ENCODE measurements at regions not wholly inside any gene's neighbourhood (a gene's known extent, or its start where the extent isn't known, plus 50 kb on each side); places are given as distances from the start of the nearest gene placed in this dataset.

DNA sequence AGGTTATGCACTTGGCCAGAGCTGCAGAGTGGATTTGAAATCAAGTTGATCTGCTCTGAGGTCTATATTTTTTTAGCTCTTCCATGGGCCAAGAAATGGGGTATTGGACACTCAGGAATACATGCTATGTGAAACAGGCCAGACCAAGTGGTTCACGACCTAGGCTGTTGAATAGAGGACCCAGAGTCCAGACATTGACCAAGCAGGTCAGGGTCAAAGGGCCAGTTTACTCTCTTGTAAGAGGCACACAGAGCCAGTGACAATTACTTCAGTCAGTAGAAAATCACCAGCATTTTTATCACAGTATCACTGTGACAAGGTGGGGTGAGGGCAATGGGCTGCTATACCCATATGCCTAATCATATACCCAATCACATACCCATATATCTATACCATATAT is 320.6 kb upstream of the RORA start:
- H3K9me3 ChIP-seq (ENCODE audit: low read length), result no peaks in the 10 kb centered on the region
- H2AFZ ChIP-seq (ENCODE audit: low read depth, low read length), result no peak overlapping the region
- no peak overlapping the region for H3K4me3 ChIP-seq (ENCODE audit: low read length)
- no peaks in the 10 kb centered on the region for H4K20me1 ChIP-seq (ENCODE audit: insufficient read depth)
- no peak overlapping the region for H3K4me2 ChIP-seq (ENCODE audit: low read length)
- no peaks in the 10 kb centered on the region for H3F3A ChIP-seq (ENCODE audit: insufficient read depth, low read length, poor library complexity, severe bottlenecking)
- TF ChIP-seq SMC3 (conservative IDR thresholded peaks at IDR 0.05; ENCODE audit: poor library complexity) (no peak), RAD21 (conservative IDR thresholded peaks at IDR 0.05) (no peak), POLR2AphosphoS5 (IDR thresholded peaks at IDR 0.05) (no peak), MXI1 (conservative IDR thresholded peaks at IDR 0.05; ENCODE audit: poor library complexity, severe bottlenecking) (no peak), CTCF (IDR thresholded peaks at IDR 0.05; ENCODE audit: poor library complexity, severe bottlenecking) (no peak), EZH2 (IDR thresholded peaks at IDR 0.05; ENCODE audit: borderline replicate concordance, insufficient read depth, low read length, poor library complexity, severe bottlenecking) (no peak), EP300 (conservative IDR thresholded peaks at IDR 0.05; ENCODE audit: poor library complexity, severe bottlenecking) (no peak), TAF1 (IDR thresholded peaks at IDR 0.05; ENCODE audit: low read depth) (no peak)
- TF ChIP-seq, protein P1, sequence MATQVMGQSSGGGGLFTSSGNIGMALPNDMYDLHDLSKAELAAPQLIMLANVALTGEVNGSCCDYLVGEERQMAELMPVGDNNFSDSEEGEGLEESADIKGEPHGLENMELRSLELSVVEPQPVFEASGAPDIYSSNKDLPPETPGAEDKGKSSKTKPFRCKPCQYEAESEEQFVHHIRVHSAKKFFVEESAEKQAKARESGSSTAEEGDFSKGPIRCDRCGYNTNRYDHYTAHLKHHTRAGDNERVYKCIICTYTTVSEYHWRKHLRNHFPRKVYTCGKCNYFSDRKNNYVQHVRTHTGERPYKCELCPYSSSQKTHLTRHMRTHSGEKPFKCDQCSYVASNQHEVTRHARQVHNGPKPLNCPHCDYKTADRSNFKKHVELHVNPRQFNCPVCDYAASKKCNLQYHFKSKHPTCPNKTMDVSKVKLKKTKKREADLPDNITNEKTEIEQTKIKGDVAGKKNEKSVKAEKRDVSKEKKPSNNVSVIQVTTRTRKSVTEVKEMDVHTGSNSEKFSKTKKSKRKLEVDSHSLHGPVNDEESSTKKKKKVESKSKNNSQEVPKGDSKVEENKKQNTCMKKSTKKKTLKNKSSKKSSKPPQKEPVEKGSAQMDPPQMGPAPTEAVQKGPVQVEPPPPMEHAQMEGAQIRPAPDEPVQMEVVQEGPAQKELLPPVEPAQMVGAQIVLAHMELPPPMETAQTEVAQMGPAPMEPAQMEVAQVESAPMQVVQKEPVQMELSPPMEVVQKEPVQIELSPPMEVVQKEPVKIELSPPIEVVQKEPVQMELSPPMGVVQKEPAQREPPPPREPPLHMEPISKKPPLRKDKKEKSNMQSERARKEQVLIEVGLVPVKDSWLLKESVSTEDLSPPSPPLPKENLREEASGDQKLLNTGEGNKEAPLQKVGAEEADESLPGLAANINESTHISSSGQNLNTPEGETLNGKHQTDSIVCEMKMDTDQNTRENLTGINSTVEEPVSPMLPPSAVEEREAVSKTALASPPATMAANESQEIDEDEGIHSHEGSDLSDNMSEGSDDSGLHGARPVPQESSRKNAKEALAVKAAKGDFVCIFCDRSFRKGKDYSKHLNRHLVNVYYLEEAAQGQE (IDR thresholded peaks at IDR 0.05; ENCODE audit: borderline replicate concordance), result no peak
- H3K27ac ChIP-seq (ENCODE audit: low read length), result no peak overlapping the region
- no peaks in the 10 kb centered on the region for H3K9me2 ChIP-seq (ENCODE audit: insufficient read depth, low read length)
- H3K79me2 ChIP-seq (replicated peaks; ENCODE audit: insufficient read depth, low read length), result no peaks in the 10 kb centered on the region
- no peak overlapping the region for H3K9ac ChIP-seq (ENCODE audit: low read length)
- H3K36me3 ChIP-seq (ENCODE audit: insufficient read depth, low read length), result no peaks in the 10 kb centered on the region
- H3K27me3 ChIP-seq (ENCODE audit: insufficient read depth, low read depth, low read length), result no peaks in the 10 kb centered on the region

GRCh38 chr15:61545763-61546162 is 316.7 kb upstream of the RORA start:
- Histone ChIP-seq H4K20me1 (ENCODE audit: insufficient read depth) (no peaks in the 10 kb centered on the region), H3K27me3 (ENCODE audit: insufficient read depth, low read depth, low read length) (no peaks in the 10 kb centered on the region), H3K4me2 (ENCODE audit: low read length) (no peak overlapping the region), H3K27ac (ENCODE audit: low read length) (no peak overlapping the region), H3K4me3 (ENCODE audit: low read length) (no peak overlapping the region), H3K9ac (ENCODE audit: low read length) (no peak overlapping the region), H3F3A (ENCODE audit: insufficient read depth, low read length, poor library complexity, severe bottlenecking) (no peaks in the 10 kb centered on the region), H3K36me3 (ENCODE audit: insufficient read depth, low read length) (no peaks in the 10 kb centered on the region), H2AFZ (ENCODE audit: low read depth, low read length) (no peak overlapping the region), H3K9me2 (ENCODE audit: insufficient read depth, low read length) (no peaks in the 10 kb centered on the region), H3K9me3 (ENCODE audit: low read length) (no peaks in the 10 kb centered on the region), H3K79me2 (replicated peaks; ENCODE audit: insufficient read depth, low read length) (no peaks in the 10 kb centered on the region)
- no peak for TF ChIP-seq SMC3 (conservative IDR thresholded peaks at IDR 0.05; ENCODE audit: poor library complexity)
- TF ChIP-seq EP300 (conservative IDR thresholded peaks at IDR 0.05; ENCODE audit: poor library complexity, severe bottlenecking), result no peak
- TF ChIP-seq MXI1 (conservative IDR thresholded peaks at IDR 0.05; ENCODE audit: poor library complexity, severe bottlenecking), result no peak
- TF ChIP-seq RAD21 (conservative IDR thresholded peaks at IDR 0.05), result no peak
- TF ChIP-seq EZH2 (IDR thresholded peaks at IDR 0.05; ENCODE audit: borderline replicate concordance, insufficient read depth, low read length, poor library complexity, severe bottlenecking), result no peak
- no peak for TF ChIP-seq TAF1 (IDR thresholded peaks at IDR 0.05; ENCODE audit: low read depth)

Measured in neural cell (in vitro differentiated cells).